HFFc6 (cell line): ENCODE measurements at regions not wholly inside any gene's neighbourhood (a gene's known extent, or its start where the extent isn't known, plus 50 kb on each side); places are given as distances from the start of the nearest gene placed in this dataset.

Source experiments
- DNase-seq: peaks from one replicate; pipeline ENCODE4 v3.0.0-alpha.2; 2018
- H3K27ac Mint-ChIP-seq: 2 replicates; pipeline ENCODE4 v1.8.0; 2020; ENCODE audit warnings: mild to moderate bottlenecking, mixed read lengths
- H3K27me3 Mint-ChIP-seq: 2 replicates; pipeline ENCODE4 v1.8.0; 2021; ENCODE audit warnings: mild to moderate bottlenecking, moderate library complexity, mixed read lengths; ENCODE audit not compliant: insufficient read depth
- H3K36me3 Mint-ChIP-seq: 2 replicates; pipeline ENCODE4 v1.8.0; 2021; ENCODE audit warnings: low read depth, mixed read lengths
- H3K4me1 Mint-ChIP-seq: 2 replicates; pipeline ENCODE4 v1.8.0; 2020; ENCODE audit warnings: low read depth, mixed read lengths
- H3K4me3 Mint-ChIP-seq: 2 replicates; pipeline ENCODE4 v1.8.0; 2020; ENCODE audit warnings: mild to moderate bottlenecking, moderate library complexity, mixed read lengths
- H3K9me3 Mint-ChIP-seq: 2 replicates; pipeline ENCODE4 v1.8.0; 2020; ENCODE audit warnings: mild to moderate bottlenecking, mixed read lengths
- CTCF ChIP-seq: fragments of 200-600 bp; sonication (generic); IDR thresholded peaks from 2 replicates; pipeline ENCODE4 v1.5.0; 2021; ENCODE audit warnings: antibody characterized with exemption, mild to moderate bottlenecking

- H3K4me1 Mint-ChIP-seq: peaks cover 63% of the 10 kb centered on the region
- peaks cover 15% of the 10 kb centered on the region for H3K9me3 Mint-ChIP-seq
- no peak for DNase-seq
- no peaks in the 10 kb centered on the region for H3K27me3 Mint-ChIP-seq
- H3K4me3 Mint-ChIP-seq: no peak overlapping the region
- peaks cover 15% of the 10 kb centered on the region for H3K36me3 Mint-ChIP-seq
- peak overlapping the region; percentile 1; the same call in 1 of the 2 replicates for H3K27ac Mint-ChIP-seq
- no peak for TF ChIP-seq CTCF
These were observed 548.0 kb upstream of the CCDC54 start for GRCh38 chr3:106829206-106829605.

GRCh38 chr3:106830334-106830733 is 546.9 kb upstream of the CCDC54 start:
- Mint-ChIP-seq H3K9me3 (peaks cover 15% of the 10 kb centered on the region), H3K27ac (no peak overlapping the region), H3K4me1 (peaks cover 52% of the 10 kb centered on the region), H3K36me3 (peaks cover 15% of the 10 kb centered on the region), H3K27me3 (no peaks in the 10 kb centered on the region), H3K4me3 (no peak overlapping the region)
- TF ChIP-seq CTCF: no peak
- DNase-seq: no peak

GRCh38 chr3:106836906-106837305 is 540.3 kb upstream of the CCDC54 start:
- H3K27ac Mint-ChIP-seq: no peak overlapping the region
- no peak for TF ChIP-seq CTCF
- peaks cover 11% of the 10 kb centered on the region for H3K9me3 Mint-ChIP-seq

GRCh38 chr3:106837616-106838015 is 539.6 kb upstream of the CCDC54 start:
- Mint-ChIP-seq H3K36me3 (peaks cover 10% of the 10 kb centered on the region), H3K27me3 (no peaks in the 10 kb centered on the region), H3K9me3 (peaks cover 4% of the 10 kb centered on the region), H3K4me1 (peaks cover 38% of the 10 kb centered on the region), H3K4me3 (no peak overlapping the region), H3K27ac (no peak overlapping the region)
- DNase-seq: no peak
- no peak for TF ChIP-seq CTCF

More at GRCh38 chr3:106836906-106837305, 540.3 kb upstream of the CCDC54 start:
- Mint-ChIP-seq H3K36me3 (peaks cover 17% of the 10 kb centered on the region), H3K27me3 (no peaks in the 10 kb centered on the region), H3K4me3 (no peak overlapping the region), H3K4me1 (peaks cover 31% of the 10 kb centered on the region)
- DNase-seq: no peak

GRCh38 chr3:106839576-106840280 is 537.5 kb upstream of the CCDC54 start:
- peaks cover 5% of the 10 kb centered on the region for H3K36me3 Mint-ChIP-seq
- peaks cover 47% of the 10 kb centered on the region for H3K4me1 Mint-ChIP-seq
- H3K27ac Mint-ChIP-seq: peak overlapping the region; percentile 36; the same call in 1 of the 2 replicates
- DNase-seq: no peak
- no peak for TF ChIP-seq CTCF
- H3K27me3 Mint-ChIP-seq: no peaks in the 10 kb centered on the region
- peak overlapping the region; percentile 9; the same call in 1 of the 2 replicates for H3K4me3 Mint-ChIP-seq
- H3K9me3 Mint-ChIP-seq: no peaks in the 10 kb centered on the region
